IMR-90 (cell line): ENCODE measurements at regions not wholly inside any gene's neighbourhood (a gene's known extent, or its start where the extent isn't known, plus 50 kb on each side); places are given as distances from the start of the nearest gene placed in this dataset.

Source experiments
- ATAC-seq: fragments of 200-7000 bp; cut with Tn5 transposase; 2 replicates; pipeline ENCODE4 v1.9.1; 2020; ENCODE audit warnings: low read depth, mild to moderate bottlenecking, moderate library complexity
- BruUV-seq: library from RNA; stranded (reverse); fragments of 400-500 nt; replicated peaks from 2 replicates; lab custom pipeline; 2021; lab: Mats Ljungman, UMichigan
- CTCF ChIA-PET: fragments of 300-600 bp; formaldehyde crosslinking; extraction: SDS; loops from one replicate; lab custom pipeline; 2021; ENCODE audit warnings: antibody characterized with exemption; lab: Yijun Ruan, JAX
- POLR2A ChIA-PET: fragments of 300-600 bp; sonication (Branson Sonifier 250); formaldehyde crosslinking; loops from one replicate; lab custom pipeline; 2022; ENCODE audit warnings: antibody characterized with exemption; ENCODE audit not compliant: unreplicated experiment; lab: Charles Lee
- DNase-seq: peaks from one replicate; pipeline ENCODE4 v3.0.0; 2013
- H2AFZ ChIP-seq: replicated peaks from 2 replicates; pipeline ENCODE3; 2013; ENCODE audit warnings: low read length, mild to moderate bottlenecking; ENCODE audit not compliant: poor library complexity
- H2AK5ac ChIP-seq: 2 replicates; pipeline ENCODE4 v1.6.1; 2013; ENCODE audit warnings: low read depth, low read length, inconsistent platforms
- H2AK9ac ChIP-seq: replicated peaks from 2 replicates; pipeline ENCODE3; 2013; ENCODE audit warnings: mild to moderate bottlenecking, low read depth, low read length, moderate library complexity; ENCODE audit not compliant: poor library complexity
- H2BK120ac ChIP-seq: 2 replicates; pipeline ENCODE4 v1.6.1; 2013; ENCODE audit warnings: low read depth, low read length, inconsistent platforms
- H2BK15ac ChIP-seq: 3 replicates; pipeline ENCODE4 v1.6.1; 2013; ENCODE audit warnings: low read depth, low read length, inconsistent platforms
- H2BK20ac ChIP-seq: 2 replicates; pipeline ENCODE4 v1.6.1; 2013; ENCODE audit warnings: low read depth, mild to moderate bottlenecking, inconsistent platforms, low read length, moderate library complexity
- H2BK5ac ChIP-seq: 2 replicates; pipeline ENCODE4 v1.6.1; 2013; ENCODE audit warnings: mild to moderate bottlenecking, low read depth, low read length, inconsistent platforms; ENCODE audit not compliant: poor library complexity, severe bottlenecking
- H3K14ac ChIP-seq: replicated peaks from 2 replicates; pipeline ENCODE4 v1.6.1; 2013; ENCODE audit warnings: low read depth, low read length, inconsistent platforms
- H3K18ac ChIP-seq: 2 replicates; pipeline ENCODE4 v1.6.1; 2013; ENCODE audit warnings: low read depth, low read length, control low read depth
- H3K23ac ChIP-seq: 2 replicates; pipeline ENCODE4 v1.6.1; 2013; ENCODE audit warnings: low read depth, low read length, inconsistent platforms
- H3K27ac ChIP-seq: 2 replicates; pipeline ENCODE4 v1.5.1; 2013; ENCODE audit warnings: mild to moderate bottlenecking, control low read depth, low read length; ENCODE audit not compliant: insufficient read depth
- H3K27me3 ChIP-seq: 2 replicates; pipeline ENCODE4 v1.6.1; 2013; ENCODE audit warnings: low read length; ENCODE audit not compliant: control insufficient read depth, insufficient read depth
- H3K36me3 ChIP-seq: 2 replicates; pipeline ENCODE4 v1.6.1; 2013; ENCODE audit warnings: low read length, mixed read lengths; ENCODE audit not compliant: control insufficient read depth, insufficient read depth
- H3K4ac ChIP-seq: 2 replicates; pipeline ENCODE4 v1.6.1; 2013; ENCODE audit warnings: low read depth, low read length, inconsistent platforms
- H3K4me1 ChIP-seq: 2 replicates; pipeline ENCODE4 v1.6.1; 2013; ENCODE audit warnings: low read length, mixed read lengths; ENCODE audit not compliant: control insufficient read depth, insufficient read depth
- H3K4me2 ChIP-seq: 2 replicates; pipeline ENCODE4 v1.6.1; 2013; ENCODE audit warnings: low read depth, mild to moderate bottlenecking, control low read depth, low read length, moderate library complexity
- H3K4me3 ChIP-seq: 2 replicates; pipeline ENCODE4 v1.5.1; 2013; ENCODE audit warnings: low read depth, mild to moderate bottlenecking, control low read depth, low read length, moderate library complexity; ENCODE audit not compliant: insufficient read depth
- H3K56ac ChIP-seq: 2 replicates; pipeline ENCODE4 v1.6.1; 2013; ENCODE audit warnings: low read length, inconsistent platforms; ENCODE audit not compliant: insufficient read depth; ENCODE audit errors: extremely low read depth
- H3K79me1 ChIP-seq, 2 experiments: 2 replicates each; pipeline ENCODE4 v1.6.1; 2013; ENCODE audit warnings: low read length in 2 of 2, inconsistent platforms in 1 of 2, low read depth in 1 of 2
- H3K9ac ChIP-seq: 2 replicates; pipeline ENCODE4 v1.6.1; 2013; ENCODE audit warnings: low read depth, low read length, control low read depth
- H3K9me1 ChIP-seq: 2 replicates; pipeline ENCODE4 v1.6.1; 2013; ENCODE audit warnings: low read length, inconsistent platforms; ENCODE audit not compliant: insufficient read depth
- H3K9me3 ChIP-seq: 2 replicates; pipeline ENCODE4 v1.6.1; 2013; ENCODE audit warnings: low read length; ENCODE audit not compliant: control insufficient read depth, insufficient read depth
- H4K20me1 ChIP-seq: 2 replicates; pipeline ENCODE4 v1.6.1; 2013; ENCODE audit warnings: low read length, inconsistent platforms; ENCODE audit not compliant: insufficient read depth
- H4K5ac ChIP-seq: 2 replicates; pipeline ENCODE4 v1.6.1; 2013; ENCODE audit warnings: mild to moderate bottlenecking, low read depth, low read length, control low read depth
- H4K8ac ChIP-seq, 2 experiments: 2 replicates each; pipeline ENCODE4 v1.6.1; 2013; ENCODE audit warnings: low read depth in 2 of 2, low read length in 2 of 2, control low read depth in 1 of 2, inconsistent platforms in 1 of 2
- H4K91ac ChIP-seq: 2 replicates; pipeline ENCODE4 v1.6.1; 2013; ENCODE audit warnings: low read depth, low read length, inconsistent platforms; ENCODE audit not compliant: insufficient read depth
- BHLHE40 ChIP-seq: fragments of 150-350 bp; IDR thresholded peaks from 2 replicates; pipeline ENCODE4 v1.6.1; 2016; ENCODE audit warnings: mild to moderate bottlenecking, low read depth, low read length
- ELK1 ChIP-seq: fragments of 150-350 bp; IDR thresholded peaks from 2 replicates; pipeline ENCODE4 v1.6.1; 2016; ENCODE audit warnings: low read depth, mild to moderate bottlenecking, low read length, moderate library complexity, borderline replicate concordance
- FOS ChIP-seq: fragments of 150-350 bp; IDR thresholded peaks from 2 replicates; pipeline ENCODE4 v1.6.1; 2016; ENCODE audit warnings: low read depth, low read length
- MAFK ChIP-seq: IDR thresholded peaks from 2 replicates; pipeline ENCODE4 v1.6.1; 2012; ENCODE audit warnings: low read depth, low read length, improper control_type of control experiment
- NFE2L2 ChIP-seq: fragments of 150-350 bp; IDR thresholded peaks from 2 replicates; pipeline ENCODE4 v1.6.1; 2016; ENCODE audit warnings: low read depth, mild to moderate bottlenecking, low read length
- POLR2A ChIP-seq: IDR thresholded peaks from 2 replicates; pipeline ENCODE4 v1.6.1; 2012; ENCODE audit warnings: mild to moderate bottlenecking, low read depth, low read length
- SMC3 ChIP-seq: fragments of 150-350 bp; IDR thresholded peaks from 2 replicates; pipeline ENCODE4 v1.6.1; 2016; ENCODE audit warnings: low read depth, mild to moderate bottlenecking, antibody characterized with exemption, low read length, moderate library complexity
- USF2 ChIP-seq: fragments of 150-350 bp; IDR thresholded peaks from 2 replicates; pipeline ENCODE4 v1.6.1; 2017; ENCODE audit warnings: mild to moderate bottlenecking, antibody characterized with exemption, low read length, low read depth
- WGBS, 2 experiments: methylation state at CpG; one replicate each; pipeline versions ENCODE4 v1.1.5 to v1.1.7; 2013; ENCODE audit warnings: missing lambda C conversion rate in 2 of 2; ENCODE audit not compliant: insufficient read length in 1 of 2; ENCODE audit errors: extremely low coverage in 2 of 2; 5-methylcytosine and 5-hydroxymethylcytosine counted together
- dilution Hi-C: fragments of 300-500 bp; cut with HindIII; formaldehyde crosslinking; loops from one replicate; pipeline ENCODE4 v1.14.3; 2018; ENCODE audit warnings: low sequenced_read_pairs; ENCODE audit not compliant: unreplicated experiment
- in situ Hi-C: fragments of 300-500 bp; cut with MboI; formaldehyde crosslinking; loops from 3 replicates; pipeline ENCODE4 v1.14.3; 2019; ENCODE audit warnings: low sequenced_read_pairs, inconsistent platforms, mixed read lengths
- intact Hi-C: fragments of 100-400 bp; cut with micrococcal nuclease; formaldehyde crosslinking; loops from 2 replicates; pipeline ENCODE4 v1.10.0; 2022

- no peak overlapping the region for H2BK120ac ChIP-seq
These were observed 173.2 kb downstream of the MN1 start for GRCh38 chr22:27628341-27628740.

More at GRCh38 chr22:27628341-27628740, 173.2 kb downstream of the MN1 start:
- BruUV-seq = no TSS peak
- DNase-seq (no peak), ATAC-seq (no peak)
- Histone ChIP-seq H3K4me2 (no peak overlapping the region), H3K23ac (no peak overlapping the region), H3K79me1 (no peaks in the 10 kb centered on the region), H3K36me3 (no peaks in the 10 kb centered on the region), H3K14ac (no peak overlapping the region), H3K9me1 (no peaks in the 10 kb centered on the region), H4K20me1 (no peaks in the 10 kb centered on the region), H3K27me3 (peaks cover 17% of the 10 kb centered on the region), H2BK20ac (no peak overlapping the region), H2AK9ac (no peak overlapping the region), H3K4me3 (no peak overlapping the region), H3K4ac (no peak overlapping the region), H3K27ac (no peak overlapping the region), H2BK5ac (no peak overlapping the region), H4K8ac (no peak overlapping the region), H2BK15ac (no peak overlapping the region), H4K5ac (no peak overlapping the region), H3K9me3 (no peaks in the 10 kb centered on the region), H3K4me1 (no peaks in the 10 kb centered on the region), H2AK5ac (no peak overlapping the region), H3K9ac (no peak overlapping the region), H3K56ac (no peak overlapping the region), H4K91ac (no peak overlapping the region), H3K18ac (no peak overlapping the region), H2AFZ (no peak overlapping the region)
- CTCF ChIA-PET = no interaction called here
- no peak for TF ChIP-seq POLR2A
- TF ChIP-seq ELK1 = no peak
- TF ChIP-seq BHLHE40 = no peak
- TF ChIP-seq NFE2L2 = no peak
- TF ChIP-seq MAFK = no peak
- no peak for TF ChIP-seq SMC3
- no peak for TF ChIP-seq USF2
- TF ChIP-seq FOS = no peak
- in situ Hi-C loops = no loop called here
- dilution Hi-C loops = no loop called here
- intact Hi-C loops = no loop called here
- WGBS, 2 experiments = no CpG with 5 or more reads among the region's 8 CpGs
- POLR2A ChIA-PET = no interaction called here
